Naive thymus-derived CD8-positive, alpha-beta T cell (primary cell): ENCODE measurements at regions not wholly inside any gene's neighbourhood (a gene's known extent, or its start where the extent isn't known, plus 50 kb on each side); places are given as distances from the start of the nearest gene placed in this dataset.

Source experiments
- ATAC-seq, 2 donors: fragments of 150-1000 bp; cut with Tn5 transposase in 1 of 2; sonication (Bioruptor Pico), chemical (Tn5 transposase) in 1 of 2; 1 replicate in 1 of 2; 2 replicates in 1 of 2; pipeline ENCODE4 v1.10.0; 2021; ENCODE audit warnings: mild to moderate bottlenecking in 2 of 2, moderate library complexity in 2 of 2
- POLR2A ChIA-PET: fragments of 350-600 bp; sonication (Branson Sonifier 250); formaldehyde crosslinking; loops from one replicate; lab custom pipeline; 2021; ENCODE audit warnings: antibody characterized with exemption; lab: Charles Lee
- DNase-seq, 10 donors: peaks; one replicate each; pipeline versions ENCODE4 v3.0.0 to v3.0.0-alpha.2; 2020 to 2022
- H3K27ac Mint-ChIP-seq, 10 donors: one replicate each; pipeline ENCODE4 v1.8.0; 2020 to 2022; ENCODE audit warnings: mild to moderate bottlenecking in 10 of 10, mixed read lengths in 10 of 10, moderate library complexity in 4 of 10, inconsistent platforms in 1 of 10
- H3K27me3 Mint-ChIP-seq, 5 donors: one replicate each; pipeline ENCODE4 v1.8.0; 2021 to 2022; ENCODE audit warnings: mixed read lengths in 5 of 5
- H3K36me3 Mint-ChIP-seq, 3 donors: one replicate each; pipeline ENCODE4 v1.8.0; 2020 to 2022; ENCODE audit warnings: mixed read lengths in 3 of 3, mild to moderate bottlenecking in 2 of 3, inconsistent platforms in 1 of 3
- H3K4me1 Mint-ChIP-seq, 4 donors: one replicate each; pipeline ENCODE4 v1.8.0; 2021 to 2022; ENCODE audit warnings: mixed read lengths in 4 of 4
- H3K4me3 Mint-ChIP-seq, 10 donors: one replicate each; pipeline ENCODE4 v1.8.0; 2020 to 2022; ENCODE audit warnings: mild to moderate bottlenecking in 10 of 10, mixed read lengths in 10 of 10, moderate library complexity in 6 of 10, inconsistent platforms in 1 of 10
- H3K9me3 Mint-ChIP-seq, 9 donors: one replicate each; pipeline ENCODE4 v1.8.0; 2020 to 2022; ENCODE audit warnings: mixed read lengths in 9 of 9, mild to moderate bottlenecking in 3 of 9, inconsistent platforms in 1 of 9, moderate library complexity in 1 of 9

GRCh38 chr2:239498981-239499634 lies 98.3 kb upstream of the HDAC4 start:
- Mint-ChIP-seq H3K27me3 (peaks cover 3 to 13% (median 9%) of the 10 kb centered on the region in 5 donors), H3K4me3 (no peak overlapping the region), H3K27ac (no peak overlapping the region), H3K36me3 (no peaks in the 10 kb centered on the region), H3K4me1 (peaks cover 0 to 3% (median 0%) of the 10 kb centered on the region in 4 donors), H3K9me3 (no peaks in the 10 kb centered on the region)
- POLR2A ChIA-PET: no interaction called here
- ATAC-seq: no peak
- no peak for DNase-seq

- Mint-ChIP-seq H3K4me1 (peaks cover 0 to 3% (median 0%) of the 10 kb centered on the region in 4 donors), H3K27ac (no peak overlapping the region), H3K9me3 (no peaks in the 10 kb centered on the region), H3K4me3 (no peak overlapping the region), H3K36me3 (no peaks in the 10 kb centered on the region), H3K27me3 (peaks cover 3 to 13% (median 9%) of the 10 kb centered on the region in 5 donors)
- POLR2A ChIA-PET: no interaction called here
- DNase-seq: no peak
- no peak for ATAC-seq
These were observed 97.8 kb upstream of the HDAC4 start for GRCh38 chr2:239498576-239498975.

GRCh38 chr2:239496700-239497099 lies 95.9 kb upstream of the HDAC4 start:
- Mint-ChIP-seq H3K27ac (peak overlapping the region in 1 of 10 donors; percentile 11), H3K4me3 (no peak overlapping the region), H3K9me3 (no peaks in the 10 kb centered on the region), H3K36me3 (no peaks in the 10 kb centered on the region), H3K27me3 (peaks cover 3 to 13% (median 9%) of the 10 kb centered on the region in 5 donors), H3K4me1 (peaks cover 0 to 5% (median 0%) of the 10 kb centered on the region in 4 donors)
- peak in 1 of 2 donors; percentile 16 for ATAC-seq
- peak in 1 of 10 donors; percentile 6 for DNase-seq
- POLR2A ChIA-PET: no interaction called here

GRCh38 chr2:239495791-239496233 lies 95.0 kb upstream of the HDAC4 start:
- no peak overlapping the region for H3K4me3 Mint-ChIP-seq

GRCh38 chr2:239495175-239495574 lies 94.4 kb upstream of the HDAC4 start:
- Mint-ChIP-seq H3K4me3 (no peak overlapping the region), H3K4me1 (peaks cover 0 to 5% (median 0%) of the 10 kb centered on the region in 4 donors), H3K36me3 (no peaks in the 10 kb centered on the region), H3K9me3 (no peaks in the 10 kb centered on the region), H3K27ac (peak overlapping the region in 1 of 10 donors; percentile 1), H3K27me3 (peaks cover 3 to 18% (median 9%) of the 10 kb centered on the region in 5 donors)
- POLR2A ChIA-PET: no interaction called here
- peak in 1 of 10 donors; percentile 19 for DNase-seq
- no peak for ATAC-seq

More at GRCh38 chr2:239495791-239496233, 95.0 kb upstream of the HDAC4 start:
- no peak for ATAC-seq
- no peaks in the 10 kb centered on the region for H3K9me3 Mint-ChIP-seq
- peaks cover 3 to 13% (median 9%) of the 10 kb centered on the region in 5 donors for H3K27me3 Mint-ChIP-seq
- H3K36me3 Mint-ChIP-seq: no peaks in the 10 kb centered on the region
- POLR2A ChIA-PET: no interaction called here
- H3K4me1 Mint-ChIP-seq: peaks cover 0 to 5% (median 0%) of the 10 kb centered on the region in 4 donors
- DNase-seq: peak in 1 of 10 donors; percentile 34
- no peak overlapping the region for H3K27ac Mint-ChIP-seq

- H3K27ac Mint-ChIP-seq: peak overlapping the region in 1 of 10 donors; percentile 1
- H3K4me1 Mint-ChIP-seq: peaks cover 0 to 5% (median 0%) of the 10 kb centered on the region in 4 donors
- H3K9me3 Mint-ChIP-seq: no peaks in the 10 kb centered on the region
- no peaks in the 10 kb centered on the region for H3K36me3 Mint-ChIP-seq
- ATAC-seq: no peak
- H3K27me3 Mint-ChIP-seq: peaks cover 3 to 20% (median 9%) of the 10 kb centered on the region in 5 donors
- POLR2A ChIA-PET: no interaction called here
- no peak overlapping the region for H3K4me3 Mint-ChIP-seq
- peak in 1 of 10 donors; percentile 4 for DNase-seq
These were observed 93.8 kb upstream of the HDAC4 start for GRCh38 chr2:239494578-239494977.

GRCh38 chr2:239489481-239489880 lies 88.7 kb upstream of the HDAC4 start:
- DNase-seq (peak in 1 of 10 donors; percentile 37), ATAC-seq (no peak)
- Mint-ChIP-seq H3K36me3 (no peaks in the 10 kb centered on the region), H3K4me1 (peaks cover 0 to 2% (median 0%) of the 10 kb centered on the region in 4 donors), H3K27ac (no peak overlapping the region), H3K27me3 (peaks cover 0 to 7% (median 1%) of the 10 kb centered on the region in 5 donors), H3K9me3 (no peaks in the 10 kb centered on the region), H3K4me3 (no peak overlapping the region)
- POLR2A ChIA-PET: no interaction called here

GRCh38 chr2:239488125-239488524 lies 87.3 kb upstream of the HDAC4 start:
- POLR2A ChIA-PET: no interaction called here
- Mint-ChIP-seq H3K4me3 (no peak overlapping the region), H3K4me1 (peaks cover 0 to 2% (median 0%) of the 10 kb centered on the region in 4 donors), H3K36me3 (no peaks in the 10 kb centered on the region), H3K27me3 (peaks cover 0 to 7% (median 0%) of the 10 kb centered on the region in 5 donors), H3K9me3 (no peaks in the 10 kb centered on the region), H3K27ac (peak overlapping the region in 1 of 10 donors; percentile 55)
- DNase-seq: peak in 1 of 10 donors; percentile 28
- no peak for ATAC-seq

GRCh38 chr2:239487272-239487671 lies 86.5 kb upstream of the HDAC4 start:
- DNase-seq (peak in 1 of 10 donors; percentile 44), ATAC-seq (no peak)
- Mint-ChIP-seq H3K36me3 (no peaks in the 10 kb centered on the region), H3K27ac (no peak overlapping the region), H3K4me1 (peaks cover 0 to 2% (median 0%) of the 10 kb centered on the region in 4 donors), H3K4me3 (no peak overlapping the region), H3K9me3 (no peaks in the 10 kb centered on the region), H3K27me3 (peaks cover 0 to 7% (median 0%) of the 10 kb centered on the region in 5 donors)
- POLR2A ChIA-PET: no interaction called here

- POLR2A ChIA-PET: no interaction called here
- Mint-ChIP-seq H3K4me3 (no peak overlapping the region), H3K9me3 (no peaks in the 10 kb centered on the region), H3K27me3 (peaks cover 0 to 7% (median 2%) of the 10 kb centered on the region in 5 donors), H3K4me1 (no peaks in the 10 kb centered on the region), H3K36me3 (no peaks in the 10 kb centered on the region), H3K27ac (no peak overlapping the region)
- DNase-seq (peak in 1 of 10 donors; percentile 57), ATAC-seq (no peak)
These were observed 84.8 kb upstream of the HDAC4 start for GRCh38 chr2:239485622-239486021.

GRCh38 chr2:239484571-239485355 lies 83.9 kb upstream of the HDAC4 start:
- Mint-ChIP-seq H3K4me1 (no peaks in the 10 kb centered on the region), H3K9me3 (no peaks in the 10 kb centered on the region)
- ATAC-seq: no peak

GRCh38 chr2:239482778-239483712 lies 82.2 kb upstream of the HDAC4 start:
- H3K27ac Mint-ChIP-seq: no peak overlapping the region
- no peaks in the 10 kb centered on the region for H3K4me1 Mint-ChIP-seq
- no peak overlapping the region for H3K4me3 Mint-ChIP-seq
- DNase-seq (no peak), ATAC-seq (no peak)
- H3K27me3 Mint-ChIP-seq: peaks cover 0 to 5% (median 0%) of the 10 kb centered on the region in 5 donors
- H3K36me3 Mint-ChIP-seq: no peaks in the 10 kb centered on the region
- H3K9me3 Mint-ChIP-seq: no peaks in the 10 kb centered on the region
- POLR2A ChIA-PET: no interaction called here

More at GRCh38 chr2:239484571-239485355, 83.9 kb upstream of the HDAC4 start:
- Mint-ChIP-seq H3K4me3 (no peak overlapping the region), H3K36me3 (no peaks in the 10 kb centered on the region), H3K27ac (peak overlapping the region in 1 of 10 donors; percentile 28), H3K27me3 (peaks cover 0 to 5% (median 0%) of the 10 kb centered on the region in 5 donors)
- no peak for DNase-seq
- POLR2A ChIA-PET: no interaction called here
